SHP77 (cell line): ENCODE measurements at regions not wholly inside any gene's neighbourhood (a gene's known extent, or its start where the extent isn't known, plus 50 kb on each side); places are given as distances from the start of the nearest gene placed in this dataset.
"Not testable (repeated sequence)": the region's sequence is repeated elsewhere in the genome, so short reads cannot be mapped to it uniquely, and the experiment has no call there.

Experiments used
- DNase-seq, 2 experiments: peaks; one replicate each; lab custom pipeline; 2025; lab: John Stamatoyannopoulos, UW

DNA sequence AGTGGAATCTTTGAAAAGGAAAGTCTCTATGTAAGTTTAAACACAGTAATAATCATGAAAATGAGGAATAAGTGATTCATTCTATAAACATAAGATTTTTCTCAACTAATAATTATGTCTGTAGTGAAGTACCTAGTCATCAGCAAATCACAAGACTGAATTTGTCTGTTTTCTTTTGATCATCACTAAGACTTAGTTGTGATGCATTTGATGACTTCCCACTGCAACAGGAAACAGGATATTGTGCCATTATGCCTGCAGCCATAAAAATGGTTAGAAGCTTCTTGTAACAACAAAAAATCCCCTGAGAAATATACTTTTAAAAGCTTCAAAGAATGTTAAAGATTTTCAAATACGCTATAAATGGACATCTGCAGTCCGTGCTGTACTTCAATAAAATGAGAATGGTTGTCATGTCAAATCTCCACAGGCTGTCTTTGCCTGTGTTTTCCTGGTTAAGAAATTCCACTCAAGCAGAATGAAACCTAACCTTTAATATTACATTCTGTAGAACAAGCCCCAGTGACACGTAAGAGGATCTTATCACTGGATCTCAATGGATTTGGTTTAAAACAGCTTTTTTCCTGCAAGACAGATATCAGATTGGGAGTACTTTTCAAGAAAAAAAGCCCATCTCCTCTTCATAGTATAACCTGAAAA, 1262.3 kb upstream of the PHF14 start:
- DNase-seq = no peak

DNA sequence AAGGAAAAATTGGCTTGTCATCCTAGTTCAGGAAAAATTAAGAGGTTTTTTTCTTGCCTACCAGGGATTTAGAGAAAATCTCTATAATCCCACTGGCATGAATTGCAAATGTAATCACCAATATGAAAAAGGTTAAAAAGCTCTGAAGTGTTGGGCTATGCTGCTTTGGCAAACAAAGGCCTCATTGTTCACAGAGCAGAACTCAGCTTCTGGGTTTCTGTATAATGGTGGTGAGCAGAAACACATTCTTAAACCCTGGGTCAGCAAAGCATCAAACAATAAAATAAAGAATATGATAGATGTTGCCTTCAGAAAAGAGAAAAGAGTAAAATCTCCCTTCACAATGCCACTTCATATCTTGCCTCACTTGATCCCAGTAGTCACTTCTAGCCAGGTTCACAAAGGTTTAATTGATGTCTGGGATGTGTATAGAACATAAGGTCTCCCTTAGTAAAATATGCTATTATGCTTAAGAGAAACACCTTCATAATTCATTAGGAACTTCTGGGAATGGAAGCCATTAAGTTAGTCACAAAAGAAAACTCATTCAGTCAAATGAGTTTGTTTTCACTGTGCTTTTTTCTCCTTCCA, 1255.5 kb upstream of the PHF14 start:
- no peak for DNase-seq

DNA sequence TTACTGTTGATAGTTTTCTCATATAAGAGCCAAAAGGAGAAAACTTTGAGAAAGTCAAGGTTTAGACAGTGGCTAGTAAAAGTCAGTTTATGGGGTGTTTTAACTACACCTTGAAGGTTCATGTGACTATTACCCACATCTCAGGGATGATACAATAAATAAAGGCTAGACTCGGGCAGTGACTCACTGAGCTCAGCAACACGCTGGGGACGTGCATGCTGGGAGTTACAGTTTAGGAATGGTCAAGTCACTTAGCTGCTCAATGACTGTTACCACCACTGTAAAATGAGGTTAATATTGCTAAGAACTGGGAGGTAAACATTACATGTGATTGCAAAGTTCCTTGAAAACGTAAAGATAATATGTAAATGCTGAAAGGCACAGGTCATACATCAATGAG, 1254.4 kb upstream of the PHF14 start:
- DNase-seq = no peak

DNA sequence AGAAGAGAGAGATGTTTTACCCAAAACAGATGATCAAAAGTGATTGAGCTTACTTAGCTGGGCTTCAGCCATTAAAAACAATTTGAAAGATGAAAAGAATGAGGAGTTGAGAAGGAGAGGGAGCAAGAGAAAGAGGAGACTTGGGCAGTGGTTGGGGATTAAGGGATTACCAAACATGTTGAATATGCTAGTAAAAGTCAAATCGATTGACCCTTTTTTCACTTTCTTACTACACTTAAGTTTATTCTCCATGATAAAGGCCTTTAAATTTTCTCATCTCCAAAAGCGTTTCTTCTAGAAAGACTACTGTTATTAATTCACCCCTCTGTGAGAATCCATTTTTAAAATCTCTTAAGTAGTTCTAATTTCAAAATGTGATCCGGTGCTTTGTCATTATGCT, 1254.0 kb upstream of the PHF14 start:
- no peak for DNase-seq

DNA sequence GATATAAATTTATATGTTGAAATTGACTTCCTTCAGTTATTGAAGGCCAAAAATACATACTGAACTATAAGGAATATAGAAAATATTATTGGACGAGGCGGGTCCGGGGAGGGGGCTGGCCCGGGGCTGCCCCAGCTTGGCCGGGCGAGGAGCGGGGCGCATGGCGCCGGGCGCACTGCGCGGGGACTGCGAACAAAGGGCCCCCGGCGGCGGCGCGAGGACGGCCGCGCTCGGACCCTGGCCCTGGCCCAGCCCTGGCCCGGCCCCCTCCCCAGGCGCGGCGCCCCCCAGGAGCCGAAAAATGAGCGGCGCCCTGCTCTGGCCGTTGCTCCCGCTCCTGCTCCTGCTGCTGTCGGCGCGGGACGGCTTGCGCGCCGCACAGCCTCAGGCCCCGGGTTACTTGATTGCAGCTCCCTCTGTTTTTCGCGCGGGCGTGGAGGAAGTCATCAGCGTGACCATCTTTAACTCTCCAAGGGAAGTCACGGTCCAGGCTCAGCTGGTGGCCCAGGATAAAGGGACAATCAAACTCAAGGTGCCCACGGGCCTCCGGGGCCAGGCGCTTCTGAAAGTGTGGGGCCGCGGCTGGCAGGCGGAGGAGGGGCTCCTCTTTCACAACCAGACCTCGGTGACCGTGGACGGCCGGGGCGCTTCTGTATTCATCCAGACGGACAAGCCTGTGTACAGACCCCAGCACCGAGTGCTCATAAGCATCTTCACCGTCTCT, 1247.6 kb upstream of the PHF14 start:
- not testable (repeated sequence) for DNase-seq

DNA sequence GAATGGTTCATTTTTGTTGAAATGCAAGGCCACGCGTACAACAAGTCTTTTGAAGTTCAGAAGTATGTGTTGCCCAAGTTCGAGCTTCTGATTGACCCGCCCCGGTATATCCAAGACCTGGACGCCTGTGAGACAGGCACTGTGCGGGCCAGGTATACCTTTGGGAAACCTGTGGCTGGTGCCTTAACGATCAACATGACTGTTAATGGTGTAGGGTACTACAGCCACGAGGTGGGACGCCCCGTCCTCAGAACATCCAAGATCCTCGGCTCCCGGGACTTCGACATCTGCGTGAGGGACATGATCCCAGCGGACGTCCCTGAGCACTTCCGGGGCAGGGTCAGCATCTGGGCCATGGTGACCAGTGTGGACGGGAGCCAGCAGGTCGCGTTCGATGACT, 1246.9 kb upstream of the PHF14 start:
- not testable (repeated sequence) for DNase-seq

DNA sequence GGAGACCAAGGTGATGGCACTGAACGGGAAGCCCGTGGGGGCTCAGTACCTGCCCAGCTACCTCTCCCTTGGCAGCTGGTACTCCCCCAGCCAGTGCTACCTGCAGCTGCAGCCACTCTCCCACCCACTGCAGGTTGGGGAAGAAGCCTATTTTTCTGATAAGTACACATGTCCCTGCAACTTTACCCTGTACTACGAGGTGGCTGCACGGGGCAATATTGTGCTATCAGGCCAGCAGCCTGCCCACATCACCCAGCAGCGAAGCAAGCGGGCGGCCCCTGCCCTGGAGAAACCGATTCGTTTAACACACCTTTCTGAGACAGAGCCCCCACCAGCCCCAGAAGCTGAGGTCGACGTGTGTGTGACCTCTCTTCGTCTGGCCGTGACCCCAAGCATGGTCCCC, 1246.2 kb upstream of the PHF14 start:
- not testable (repeated sequence) for DNase-seq

DNA sequence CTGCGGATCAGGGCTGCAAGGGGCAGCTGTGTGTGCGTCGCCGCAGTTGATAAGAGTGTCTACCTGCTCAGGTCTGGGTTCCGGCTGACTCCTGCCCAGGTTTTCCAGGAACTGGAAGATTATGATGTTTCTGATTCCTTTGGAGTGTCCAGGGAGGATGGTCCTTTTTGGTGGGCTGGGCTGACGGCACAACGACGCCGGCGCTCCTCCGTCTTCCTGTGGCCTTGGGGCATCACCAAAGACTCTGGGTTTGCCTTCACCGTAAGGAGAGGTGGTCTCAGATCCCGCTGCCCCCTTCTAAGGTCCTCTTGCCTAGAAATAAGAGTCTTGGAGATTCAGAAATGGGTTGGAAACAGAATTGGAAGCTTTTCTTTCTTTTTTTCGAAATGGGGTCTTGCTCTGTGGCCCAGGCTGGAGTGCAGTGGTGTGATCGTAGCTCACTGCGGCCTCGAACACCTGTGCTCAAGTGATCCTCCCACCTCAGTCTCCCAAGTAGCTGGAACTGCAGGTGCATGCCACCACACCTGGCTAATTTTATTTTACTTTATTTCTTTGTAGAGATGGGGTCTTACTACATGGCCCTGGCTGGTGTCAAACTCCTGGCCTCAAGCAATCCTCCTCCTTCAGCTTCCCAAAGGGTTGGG, 1245.5 kb upstream of the PHF14 start:
- DNase-seq = not testable (repeated sequence)

DNA sequence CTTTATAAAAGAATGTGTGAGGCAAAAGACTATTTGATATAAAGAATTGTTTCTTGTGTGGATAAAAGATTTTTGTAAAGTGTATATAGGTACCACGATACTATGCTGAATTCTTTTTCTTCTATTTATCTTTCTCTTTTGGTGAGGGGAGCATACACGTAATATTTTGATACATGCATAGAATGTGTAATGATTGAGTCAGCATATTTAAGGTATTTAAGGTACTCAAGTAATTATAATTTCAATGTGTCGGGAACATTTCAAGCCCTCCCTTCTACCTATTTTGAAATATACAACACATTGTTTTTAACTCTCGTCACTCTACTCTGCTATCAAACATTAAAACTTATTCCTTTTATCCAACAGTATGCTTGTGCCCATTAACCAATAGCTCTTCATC, 1221.6 kb upstream of the PHF14 start:
- no peak for DNase-seq

DNA sequence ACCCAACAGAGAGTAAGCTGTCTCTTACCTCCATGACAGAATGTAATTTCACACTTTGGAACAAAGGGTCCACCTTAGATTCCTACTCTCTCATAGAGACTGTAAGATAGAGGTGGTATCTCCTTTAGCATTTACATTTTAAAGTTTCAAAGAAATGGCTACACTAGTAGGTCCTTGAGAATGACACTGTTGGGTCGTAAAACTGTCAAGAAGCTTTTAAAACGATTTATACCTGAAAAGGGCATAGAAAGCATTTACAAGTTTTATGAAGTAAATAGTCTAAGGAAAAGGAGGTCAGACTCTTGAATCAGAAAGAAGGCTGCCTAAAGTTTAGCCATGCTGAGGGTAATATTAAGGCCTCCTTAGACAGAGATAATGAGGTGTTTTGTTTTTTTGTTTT, 1212.4 kb upstream of the PHF14 start:
- no peak for DNase-seq

DNA sequence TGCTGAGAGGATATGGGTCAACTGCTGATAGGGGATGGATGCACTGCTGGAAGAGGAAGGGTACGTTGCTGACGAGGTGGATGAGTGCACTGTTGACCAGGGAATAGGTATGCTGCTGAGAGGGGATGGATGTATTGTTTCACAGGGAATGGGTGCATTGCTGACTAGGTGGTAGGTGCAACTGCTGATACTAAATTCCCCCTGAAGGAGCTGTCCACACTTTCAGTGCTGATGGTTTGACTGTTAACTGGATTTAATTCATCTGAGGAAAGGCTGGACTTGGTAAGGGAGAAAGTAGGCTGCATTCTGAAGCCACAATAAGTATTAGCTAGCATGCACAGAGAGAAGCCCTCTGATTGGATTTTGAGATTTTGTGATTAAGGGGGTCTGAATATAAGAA, 1196.8 kb upstream of the PHF14 start:
- DNase-seq = no peak

DNA sequence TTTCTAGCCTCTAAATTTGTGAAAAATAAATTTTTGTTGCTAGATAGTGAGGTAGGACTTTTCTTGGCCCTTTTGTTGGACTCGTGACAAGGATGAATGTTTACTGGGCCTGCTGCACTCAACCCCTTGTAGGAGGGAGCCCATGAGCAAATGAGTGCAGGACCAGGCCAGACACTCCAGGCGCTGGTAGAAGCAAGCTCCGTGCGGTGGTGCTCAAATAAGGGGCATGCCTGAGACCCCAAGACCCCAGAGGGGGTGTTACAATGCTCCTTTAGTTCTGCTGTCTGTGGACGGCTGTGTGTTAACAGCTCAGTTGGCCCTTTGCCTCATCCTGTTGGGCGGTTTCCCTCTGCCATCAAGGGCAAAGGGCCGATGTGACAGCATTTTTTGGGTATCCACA, 1195.3 kb upstream of the PHF14 start:
- DNase-seq = no peak

DNA sequence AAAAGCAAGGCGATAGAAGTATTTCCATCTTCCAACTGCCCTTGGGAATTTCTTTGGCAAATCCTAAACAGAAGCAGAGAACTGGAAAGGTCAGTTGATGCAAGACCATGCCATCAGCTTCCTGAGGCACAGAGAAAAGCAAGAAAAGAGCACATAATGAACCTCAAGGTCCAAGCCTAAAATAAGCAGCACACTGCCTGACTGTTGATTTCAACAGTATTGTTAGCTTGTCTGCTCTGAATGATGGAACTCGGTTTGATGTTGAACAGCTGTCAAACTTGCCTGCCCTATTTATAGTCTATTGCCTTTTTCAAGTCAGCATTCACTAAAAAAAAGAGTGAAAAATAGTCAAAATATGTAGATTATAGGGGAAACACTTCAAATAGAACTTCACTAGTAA, 1192.0 kb upstream of the PHF14 start:
- DNase-seq = no peak

DNA sequence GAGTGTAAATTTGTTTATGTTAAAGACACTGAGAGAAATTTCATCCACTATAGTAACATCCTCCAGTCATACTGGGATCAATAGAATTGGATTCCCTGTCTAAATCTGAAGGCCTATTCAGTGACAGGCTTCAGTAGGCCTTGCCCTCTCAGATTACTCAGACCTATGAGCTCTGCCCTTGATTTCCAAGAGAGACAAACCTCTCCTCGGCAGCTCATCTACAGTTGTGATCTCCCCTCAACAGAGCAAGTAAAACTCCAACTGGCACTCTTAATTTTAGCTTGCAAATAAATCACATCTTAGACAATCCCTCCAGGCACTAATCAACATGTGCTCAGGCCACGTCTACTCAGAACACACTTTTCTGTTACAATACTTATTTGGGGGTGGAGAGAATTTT, 1191.4 kb upstream of the PHF14 start:
- no peak for DNase-seq

DNA sequence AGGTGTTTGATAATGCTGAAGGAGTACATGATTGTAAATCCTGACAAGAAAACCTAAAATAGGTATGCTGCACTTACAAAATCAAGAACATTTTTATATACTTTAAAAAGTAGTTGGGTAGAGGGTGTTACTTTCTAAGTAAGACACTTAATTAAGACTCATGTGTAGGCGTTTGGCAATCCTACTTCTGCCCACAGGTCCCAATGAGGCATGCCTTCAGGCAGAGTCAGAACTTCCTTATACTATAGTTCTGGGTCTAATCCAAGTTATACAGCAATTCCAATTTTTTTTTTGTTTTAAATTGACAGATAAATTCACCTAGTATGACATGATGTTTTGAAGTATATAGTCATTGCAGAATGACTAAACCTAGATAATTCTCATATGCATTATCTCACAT, 1188.5 kb upstream of the PHF14 start:
- no peak for DNase-seq

DNA sequence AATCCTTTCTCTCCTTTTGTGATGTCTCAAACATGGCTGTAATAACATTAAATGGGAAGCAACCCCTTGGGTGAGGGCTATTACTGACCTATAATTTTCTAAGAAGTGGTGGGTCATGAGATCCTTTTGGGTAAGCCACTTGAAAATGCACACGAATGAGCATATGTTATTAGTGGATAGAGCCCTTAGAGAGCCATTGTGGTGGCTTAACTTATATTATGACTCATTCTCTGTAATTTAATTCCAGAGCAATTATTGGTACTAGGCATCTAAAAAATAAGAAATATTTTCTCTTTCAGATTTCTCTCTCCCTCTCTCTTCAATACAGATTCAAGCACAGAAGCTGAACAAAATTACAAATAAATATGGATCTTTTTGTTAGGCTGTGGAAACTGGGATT, 1177.4 kb upstream of the PHF14 start:
- DNase-seq = no peak

DNA sequence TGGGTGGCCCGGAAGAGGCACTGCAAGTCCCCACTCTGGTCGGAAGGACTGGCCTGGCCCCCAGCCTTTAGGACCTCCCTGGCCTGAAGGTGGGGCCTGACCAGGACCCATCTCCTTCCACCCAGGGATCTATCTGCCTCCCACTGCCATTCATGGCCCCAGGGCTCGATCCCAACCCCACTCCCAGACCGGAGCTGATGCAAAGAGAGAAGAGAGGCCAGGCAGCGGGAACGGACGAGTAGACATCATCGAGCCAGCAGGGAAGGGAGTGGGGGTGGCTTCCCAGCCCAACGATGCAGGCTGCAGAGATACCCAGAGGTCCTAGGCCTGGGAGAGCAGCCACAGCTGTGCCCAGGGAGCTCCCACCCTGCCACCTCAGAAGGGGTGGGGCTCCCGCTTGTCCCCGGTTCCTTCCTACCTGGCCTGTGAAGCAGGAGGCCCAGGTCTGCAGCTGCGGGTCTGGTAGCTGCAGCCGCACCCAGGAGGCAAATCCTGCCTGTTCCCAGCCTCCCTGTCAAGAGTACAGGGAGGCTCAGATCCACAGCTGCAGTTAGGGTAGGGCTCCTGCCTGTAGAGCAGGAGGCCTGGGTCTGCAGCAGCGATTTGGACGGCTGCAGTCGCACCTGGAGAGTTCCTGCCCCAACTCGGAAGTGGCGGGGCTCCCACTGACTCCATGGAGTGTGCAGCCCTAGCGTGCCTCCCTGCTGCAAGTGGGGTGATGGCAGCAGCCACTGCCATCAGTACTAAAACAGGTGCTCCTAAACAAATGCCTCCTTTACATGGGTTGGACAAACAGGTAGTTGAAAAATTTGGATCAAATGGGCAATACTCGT, 1151.0 kb upstream of the PHF14 start:
- DNase-seq = no peak

DNA sequence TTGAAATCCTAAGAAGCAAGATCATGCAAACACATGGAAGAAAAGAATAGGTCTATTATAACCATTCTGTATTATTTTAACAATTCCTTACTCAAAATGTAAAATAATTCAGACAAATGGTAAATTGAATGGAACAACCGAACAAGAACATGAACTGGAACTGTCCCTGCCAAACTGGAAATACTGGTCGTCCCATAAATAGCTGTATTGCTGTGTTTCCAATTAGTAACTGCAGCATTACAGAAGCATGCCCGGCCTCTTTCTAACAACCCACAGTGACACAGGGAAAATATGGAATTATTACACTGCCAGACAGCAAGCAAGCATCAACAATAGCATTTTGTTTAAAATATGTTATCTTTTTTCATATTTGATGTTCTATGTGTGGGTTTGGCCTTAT, 1138.5 kb upstream of the PHF14 start:
- no peak for DNase-seq

DNA sequence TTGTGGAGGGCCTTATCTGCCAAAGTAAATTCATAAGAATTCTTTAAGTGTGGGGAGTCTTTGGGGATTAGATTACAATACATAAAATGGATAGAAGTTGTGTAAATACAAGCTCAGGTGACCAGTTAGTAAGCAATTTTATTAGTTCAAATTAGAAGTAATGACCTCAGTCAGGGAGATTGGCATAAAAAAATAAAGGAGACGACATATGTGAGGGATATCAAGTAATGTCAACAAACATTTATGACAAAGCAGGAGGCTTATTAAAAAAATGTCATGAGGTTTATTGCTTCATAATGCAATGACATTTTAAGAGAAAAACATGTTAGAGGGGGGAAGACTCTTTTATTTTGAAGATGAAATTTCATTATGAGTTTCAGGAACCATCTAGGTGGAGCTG, 1137.0 kb upstream of the PHF14 start:
- no peak for DNase-seq

DNA sequence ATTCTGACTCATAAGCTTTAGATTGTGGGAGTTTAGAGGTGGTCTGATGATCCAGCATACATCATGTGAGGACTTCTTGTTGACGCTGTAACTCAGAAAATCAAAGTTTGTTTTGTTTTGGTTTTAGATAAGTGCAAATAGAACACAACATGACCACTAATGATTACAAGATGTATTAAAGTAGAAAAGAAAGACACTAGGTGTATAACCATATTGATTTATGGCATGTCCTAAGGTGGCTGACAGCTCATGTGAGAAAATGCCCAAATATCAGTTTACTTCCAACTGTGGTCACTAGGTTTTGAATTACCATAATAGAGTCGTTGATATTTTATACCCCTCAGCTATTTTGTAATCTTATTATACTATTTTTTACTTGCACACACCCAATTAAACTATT, 1131.4 kb upstream of the PHF14 start:
- no peak for DNase-seq

DNA sequence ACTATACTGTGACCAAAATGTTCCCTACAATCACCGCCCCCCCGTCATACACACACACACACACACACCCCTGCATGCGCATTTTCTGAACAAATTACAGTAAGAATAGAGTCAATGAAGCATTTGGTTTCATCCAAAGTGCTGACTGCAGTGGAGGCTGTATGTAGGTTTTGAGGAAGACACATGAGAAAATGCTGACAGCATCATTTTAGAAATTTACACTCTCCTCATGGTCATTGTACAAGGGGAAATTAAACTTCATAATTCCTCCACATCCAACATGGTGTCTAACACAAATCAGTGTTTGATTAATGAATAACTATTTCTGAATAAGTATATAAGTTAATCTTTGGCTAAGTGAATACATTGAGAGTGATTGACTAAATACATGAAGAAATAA, 1126.8 kb upstream of the PHF14 start:
- DNase-seq = no peak

DNA sequence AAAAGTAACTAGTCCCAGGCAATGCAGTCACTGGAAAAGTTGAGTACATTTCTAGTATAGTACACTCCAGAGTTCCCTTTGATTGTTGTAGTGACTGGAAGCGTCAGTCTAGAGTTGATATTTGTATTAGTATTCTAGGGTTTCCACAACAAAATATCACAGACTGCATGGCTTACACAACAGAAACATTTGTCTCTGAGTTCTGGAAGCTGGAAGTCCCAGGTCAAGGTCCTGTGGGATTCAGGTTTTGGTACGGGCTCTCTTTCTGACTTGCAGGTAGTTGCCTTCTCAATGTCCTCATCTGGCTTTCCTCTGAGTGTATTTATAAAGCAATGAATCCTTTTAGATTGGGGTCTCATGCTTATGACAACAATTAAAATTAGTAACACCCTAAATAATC, 1119.1 kb upstream of the PHF14 start:
- DNase-seq = no peak
